ENCODE measurements at regions not wholly inside any gene's neighbourhood (a gene's known extent, or its start where the extent isn't known, plus 50 kb on each side); places are given as distances from the start of the nearest gene placed in this dataset.

DNA sequence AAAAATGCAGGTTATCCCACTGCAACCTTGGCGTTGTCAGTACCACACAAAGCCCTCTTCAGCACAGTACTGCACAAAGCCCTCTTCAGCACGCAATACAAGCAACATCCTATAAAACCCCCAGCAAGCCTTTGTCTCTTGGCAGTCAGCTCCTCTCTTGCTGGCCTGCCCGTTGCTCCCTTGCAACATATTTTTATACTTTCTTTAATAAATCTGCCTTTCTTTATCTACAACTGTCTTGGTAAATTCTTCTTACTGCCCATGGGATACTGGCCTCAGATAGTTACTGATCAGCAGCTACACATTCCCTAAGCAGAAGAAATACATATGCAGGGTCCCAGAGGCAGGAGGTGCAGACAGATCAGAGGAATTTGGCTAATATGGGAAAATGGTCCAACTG is 70.5 kb upstream of the MAP3K4 start:
- TF ChIP-seq CTCF (IDR thresholded peaks at IDR 0.05) (no peak), POLR2A (IDR thresholded peaks at IDR 0.05) (no peak)

Data from Peyer's patch (tissue), 4 donors.